Upper lobe of left lung (tissue), 6 donors: ENCODE measurements at regions not wholly inside any gene's neighbourhood (a gene's known extent, or its start where the extent isn't known, plus 50 kb on each side); places are given as distances from the start of the nearest gene placed in this dataset.

Experiments
- ATAC-seq, 2 donors: fragments of 200-7000 bp; cut with Tn5 transposase; one replicate each; pipeline ENCODE4 v1.9.1; 2022; ENCODE audit warnings: mild to moderate bottlenecking in 2 of 2, moderate library complexity in 2 of 2; ENCODE audit not compliant: low FRiP score in 2 of 2
- DNase-seq, 2 donors: peaks; one replicate each; pipeline ENCODE4 v3.0.0-alpha.2; 2019 to 2020
- H3K27ac ChIP-seq, 4 donors: fragments of 200-600 bp; sonication (generic); one replicate each; pipeline ENCODE4 v1.5.1; 2016 to 2019
- H3K27me3 ChIP-seq, 4 donors: fragments of 200-600 bp; sonication (generic); one replicate each; pipeline ENCODE4 v1.5.1; 2017 to 2019
- H3K36me3 ChIP-seq, 4 donors: fragments of 200-600 bp; sonication (generic); one replicate each; pipeline ENCODE4 v1.5.1; 2016 to 2019
- H3K4me1 ChIP-seq, 4 donors: fragments of 200-600 bp; sonication (generic); one replicate each; pipeline ENCODE4 v1.5.1; 2018 to 2019
- H3K4me3 ChIP-seq, 4 donors: fragments of 200-600 bp; sonication (generic); one replicate each; pipeline ENCODE4 v1.5.1; 2017 to 2019; ENCODE audit warnings: mild to moderate bottlenecking in 2 of 4, moderate library complexity in 1 of 4
- H3K9me3 ChIP-seq, 4 donors: fragments of 200-600 bp; sonication (generic); one replicate each; pipeline ENCODE4 v1.5.1; 2018 to 2019
- EP300 ChIP-seq, 4 donors: sonication (generic); formaldehyde crosslinking; IDR thresholded peaks; one replicate each; pipeline ENCODE4 v1.5.1; 2017; ENCODE audit warnings: antibody characterized with exemption in 4 of 4, control low read depth in 2 of 4
- POLR2A ChIP-seq, 4 donors: fragments of 450-650 bp; IDR thresholded peaks; one replicate each; pipeline ENCODE4 v1.5.1; 2016 to 2017; ENCODE audit warnings: antibody characterized with exemption in 4 of 4, mild to moderate bottlenecking in 2 of 4
- POLR2AphosphoS5 ChIP-seq, 2 donors: sonication (generic); formaldehyde crosslinking; IDR thresholded peaks; one replicate each; pipeline ENCODE4 v1.5.1; 2017; ENCODE audit warnings: antibody characterized with exemption in 2 of 2
- WGBS, 2 donors: methylation state at CpG; one replicate each; pipeline ENCODE4 v1.1.5; 2017 to 2018; 5-methylcytosine and 5-hydroxymethylcytosine counted together
- TF ChIP-seq, protein P1 (sequence below), 6 experiments: fragments of 450-650 bp in 4 of 6; fragments of 200-600 bp in 2 of 6; sonication (generic) in 2 of 6; IDR thresholded peaks; one replicate each; pipeline ENCODE4 v1.5.1; 2016 to 2019; ENCODE audit warnings: antibody characterized with exemption in 6 of 6
- donor health status: DM: no; HTN: no; CAD: no; lungs with moderate emphysema.
- donor health status: DM: no; HTN: yes; CAD: no; lungs with severe emphysema.

DNA sequence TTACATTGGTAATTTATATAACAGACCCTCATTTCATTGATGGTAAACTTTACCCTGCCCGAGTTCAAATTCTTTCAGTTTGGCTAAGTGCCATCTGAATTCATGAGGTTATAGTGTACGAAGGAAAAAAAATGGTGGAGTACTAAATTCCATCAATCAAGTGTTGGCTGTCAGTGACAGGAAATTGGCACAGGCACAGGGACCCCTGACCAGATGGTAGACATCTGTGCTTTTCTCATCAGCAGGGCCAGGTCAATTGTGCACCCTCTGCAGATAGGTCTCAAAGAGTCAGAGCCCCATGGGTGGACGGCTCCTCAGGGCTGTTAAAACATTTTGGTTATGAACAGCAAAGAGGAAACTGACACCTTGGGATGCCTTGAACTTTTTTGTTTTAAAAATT lies 439.2 kb downstream of the SETBP1 start:
- Histone ChIP-seq H3K27me3 (no peaks in the 10 kb centered on the region), H3K36me3 (no peaks in the 10 kb centered on the region), H3K4me3 (no peak overlapping the region), H3K9me3 (no peaks in the 10 kb centered on the region), H3K4me1 (no peaks in the 10 kb centered on the region), H3K27ac (no peak overlapping the region)
- TF ChIP-seq POLR2A (IDR thresholded peaks at IDR 0.05) (no peak), EP300 (IDR thresholded peaks at IDR 0.05) (no peak), POLR2AphosphoS5 (IDR thresholded peaks at IDR 0.05) (no peak)
- TF ChIP-seq, protein P1, sequence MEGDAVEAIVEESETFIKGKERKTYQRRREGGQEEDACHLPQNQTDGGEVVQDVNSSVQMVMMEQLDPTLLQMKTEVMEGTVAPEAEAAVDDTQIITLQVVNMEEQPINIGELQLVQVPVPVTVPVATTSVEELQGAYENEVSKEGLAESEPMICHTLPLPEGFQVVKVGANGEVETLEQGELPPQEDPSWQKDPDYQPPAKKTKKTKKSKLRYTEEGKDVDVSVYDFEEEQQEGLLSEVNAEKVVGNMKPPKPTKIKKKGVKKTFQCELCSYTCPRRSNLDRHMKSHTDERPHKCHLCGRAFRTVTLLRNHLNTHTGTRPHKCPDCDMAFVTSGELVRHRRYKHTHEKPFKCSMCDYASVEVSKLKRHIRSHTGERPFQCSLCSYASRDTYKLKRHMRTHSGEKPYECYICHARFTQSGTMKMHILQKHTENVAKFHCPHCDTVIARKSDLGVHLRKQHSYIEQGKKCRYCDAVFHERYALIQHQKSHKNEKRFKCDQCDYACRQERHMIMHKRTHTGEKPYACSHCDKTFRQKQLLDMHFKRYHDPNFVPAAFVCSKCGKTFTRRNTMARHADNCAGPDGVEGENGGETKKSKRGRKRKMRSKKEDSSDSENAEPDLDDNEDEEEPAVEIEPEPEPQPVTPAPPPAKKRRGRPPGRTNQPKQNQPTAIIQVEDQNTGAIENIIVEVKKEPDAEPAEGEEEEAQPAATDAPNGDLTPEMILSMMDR (IDR thresholded peaks at IDR 0.05), result no peak
- WGBS, 2 donors, result 42 to 43% methylated on average over 3 of the region's 3 CpGs
- DNase-seq (no peak), ATAC-seq (no peak)

DNA sequence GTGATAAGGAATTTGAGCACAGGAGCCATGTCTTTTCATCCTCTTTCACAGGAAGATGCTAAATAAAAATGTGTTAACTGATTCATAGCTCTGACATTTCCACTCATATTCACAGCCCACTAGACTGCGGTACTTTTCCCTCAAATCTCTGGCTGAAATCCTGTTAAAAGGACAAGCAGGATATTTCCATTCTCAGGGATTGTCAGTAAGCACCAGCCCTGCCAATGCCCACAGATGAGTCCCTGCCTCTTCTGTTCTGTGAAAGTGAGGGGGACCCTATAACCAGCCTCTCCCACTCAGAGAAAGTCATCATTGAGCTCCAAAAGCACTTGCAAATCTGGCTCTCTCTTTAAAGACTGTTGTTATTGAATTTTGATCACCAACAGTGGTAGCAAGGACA lies 440.5 kb downstream of the SETBP1 start:
- ATAC-seq, result no peak
- TF ChIP-seq POLR2A (IDR thresholded peaks at IDR 0.05) (no peak), POLR2AphosphoS5 (IDR thresholded peaks at IDR 0.05) (no peak), EP300 (IDR thresholded peaks at IDR 0.05) (no peak)
- TF ChIP-seq, protein P1 (IDR thresholded peaks at IDR 0.05), result no peak
- 80 to 91% methylated on average over 1 of the region's 1 CpG for WGBS, 2 donors
- no peak for DNase-seq
- H3K4me1 ChIP-seq, result no peaks in the 10 kb centered on the region
- no peak overlapping the region for H3K27ac ChIP-seq
- no peaks in the 10 kb centered on the region for H3K36me3 ChIP-seq
- no peaks in the 10 kb centered on the region for H3K27me3 ChIP-seq
- no peaks in the 10 kb centered on the region for H3K9me3 ChIP-seq
- H3K4me3 ChIP-seq, result no peak overlapping the region

DNA sequence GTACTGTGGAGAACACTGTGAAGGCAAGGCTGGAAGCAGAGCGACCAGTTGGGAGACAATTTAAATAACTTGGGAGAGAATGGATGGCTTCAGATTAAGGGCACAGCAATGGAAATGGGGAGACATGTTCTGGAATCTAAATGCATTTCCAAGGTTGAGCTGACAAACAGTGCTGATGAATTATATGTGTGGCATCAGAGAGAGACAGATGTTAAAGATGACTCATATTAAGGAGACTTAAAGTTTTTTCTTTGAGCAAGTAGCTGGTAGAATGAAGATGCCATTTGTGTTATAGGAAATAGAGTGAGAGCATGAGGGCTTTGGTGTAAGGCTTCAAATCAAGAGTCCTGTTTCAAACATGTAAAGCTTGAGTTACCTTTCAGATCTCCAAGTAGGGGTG lies 441.8 kb downstream of the SETBP1 start:
- DNase-seq (no peak), ATAC-seq (no peak)
- 81 to 95% methylated on average over 1 of the region's 1 CpG for whole genome bisulfite sequencing, 2 donors
- H3K9me3 ChIP-seq, result no peaks in the 10 kb centered on the region
- H3K27ac ChIP-seq, result no peak overlapping the region
- H3K27me3 ChIP-seq, result no peaks in the 10 kb centered on the region
- no peaks in the 10 kb centered on the region for H3K4me1 ChIP-seq
- TF ChIP-seq, protein P1 (IDR thresholded peaks at IDR 0.05), result no peak
- TF ChIP-seq POLR2A (IDR thresholded peaks at IDR 0.05) (no peak), EP300 (IDR thresholded peaks at IDR 0.05) (no peak), POLR2AphosphoS5 (IDR thresholded peaks at IDR 0.05) (no peak)
- no peak overlapping the region for H3K4me3 ChIP-seq
- H3K36me3 ChIP-seq, result no peaks in the 10 kb centered on the region

DNA sequence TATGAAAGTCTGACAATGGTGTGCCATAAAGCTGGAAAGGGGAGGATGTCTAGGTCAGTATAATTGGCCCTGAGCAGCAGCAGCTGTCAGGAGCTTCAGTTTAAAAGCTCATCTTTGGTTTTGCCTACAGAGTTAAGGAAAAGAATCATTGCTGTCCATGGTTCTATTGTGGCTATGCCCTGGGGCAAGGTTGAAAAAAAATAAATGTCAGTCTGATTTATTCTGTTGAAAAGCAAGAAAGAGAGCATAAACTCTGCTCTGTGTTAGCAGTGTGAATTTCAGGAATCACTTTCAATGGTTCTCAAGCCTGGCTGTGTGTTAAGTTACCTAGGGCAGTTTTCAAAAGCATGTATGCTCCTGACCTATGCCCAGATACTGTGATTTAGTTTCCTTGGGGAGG lies 446.7 kb downstream of the SETBP1 start:
- DNase-seq, result no peak
- no peaks in the 10 kb centered on the region for H3K27me3 ChIP-seq
- no peak overlapping the region for H3K27ac ChIP-seq
- H3K36me3 ChIP-seq, result no peaks in the 10 kb centered on the region
- TF ChIP-seq, protein P1 (IDR thresholded peaks at IDR 0.05), result no peak
- TF ChIP-seq EP300 (IDR thresholded peaks at IDR 0.05), result no peak
- TF ChIP-seq POLR2A (IDR thresholded peaks at IDR 0.05), result no peak
- TF ChIP-seq POLR2AphosphoS5 (IDR thresholded peaks at IDR 0.05), result no peak
- no peak overlapping the region for H3K4me3 ChIP-seq
- no peaks in the 10 kb centered on the region for H3K9me3 ChIP-seq
- no peak for ATAC-seq
- H3K4me1 ChIP-seq, result no peaks in the 10 kb centered on the region

DNA sequence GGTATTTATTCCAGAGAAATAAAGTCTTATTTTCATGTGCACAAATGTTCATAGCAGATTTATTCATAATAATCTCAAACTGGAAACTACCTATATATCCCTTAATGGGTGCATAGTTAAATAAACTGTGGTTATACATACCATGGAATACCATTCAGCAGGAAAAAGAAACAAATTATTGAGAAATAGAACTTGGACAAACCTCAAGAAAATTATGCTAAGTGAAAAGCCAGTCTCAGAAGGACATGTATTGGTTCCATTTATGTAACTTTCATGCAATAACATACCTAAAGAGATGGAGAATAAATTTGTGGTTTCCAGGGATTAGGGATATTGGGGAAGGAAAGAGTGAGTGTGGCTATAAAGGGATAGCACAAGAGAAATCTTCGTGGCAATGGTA lies 452.6 kb downstream of the SETBP1 start:
- TF ChIP-seq, protein P1 (IDR thresholded peaks at IDR 0.05), result no peak
- no peak for TF ChIP-seq POLR2A (IDR thresholded peaks at IDR 0.05)
- no peak for TF ChIP-seq EP300 (IDR thresholded peaks at IDR 0.05)
- TF ChIP-seq POLR2AphosphoS5 (IDR thresholded peaks at IDR 0.05), result no peak
- 90 to 97% methylated on average over 1 of the region's 1 CpG for WGBS, 2 donors

More for the DNA sequence above, 452.6 kb downstream of the SETBP1 start:
- no peaks in the 10 kb centered on the region for H3K27me3 ChIP-seq
- H3K4me1 ChIP-seq, result no peaks in the 10 kb centered on the region
- no peaks in the 10 kb centered on the region for H3K36me3 ChIP-seq
- DNase-seq, result no peak
- no peak overlapping the region for H3K27ac ChIP-seq
- no peaks in the 10 kb centered on the region for H3K9me3 ChIP-seq
- no peak for ATAC-seq
- no peak overlapping the region for H3K4me3 ChIP-seq
